ENCODE measurements at regions not wholly inside any gene's neighbourhood (a gene's known extent, or its start where the extent isn't known, plus 50 kb on each side); places are given as distances from the start of the nearest gene placed in this dataset.

GRCh38 chr13:22749626-22750025 lies 431.2 kb upstream of the SGCG start:
- no peak for TF ChIP-seq CTCF (IDR thresholded peaks at IDR 0.05; ENCODE audit: low read length)
- TF ChIP-seq EZH2 (IDR thresholded peaks at IDR 0.05; ENCODE audit: borderline replicate concordance, low read length) = no peak
